ENCODE measurements at regions not wholly inside any gene's neighbourhood (a gene's known extent, or its start where the extent isn't known, plus 50 kb on each side); places are given as distances from the start of the nearest gene placed in this dataset.
"Not testable (repeated sequence)": the region's sequence is repeated elsewhere in the genome, so short reads cannot be mapped to it uniquely, and the experiment has no call there.

DNA sequence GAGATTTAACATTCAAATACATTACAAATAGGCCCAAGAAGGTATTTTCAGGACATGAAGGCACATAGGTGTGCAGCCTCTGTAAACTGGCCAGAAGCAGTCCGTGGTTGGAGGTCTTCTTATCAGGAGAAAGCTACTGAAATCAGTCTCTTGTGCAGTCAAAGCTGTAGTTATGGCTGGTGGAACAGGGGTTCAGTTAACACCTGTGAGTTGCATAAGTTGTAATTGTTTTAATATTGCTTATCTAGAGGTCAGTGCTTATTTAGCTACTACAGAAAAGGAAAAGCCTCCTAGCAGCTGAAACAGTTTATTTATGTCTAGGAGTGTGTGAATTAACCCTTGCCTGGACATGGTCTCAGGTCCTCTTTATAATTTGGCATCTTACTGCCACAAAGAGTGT, 377.6 kb upstream of the MDGA2 start:
- Mint-ChIP-seq H3K27me3 (no peaks in the 10 kb centered on the region), H3K27ac (no peak overlapping the region), H3K4me1 (ENCODE audit: low read depth in 2 of 2) (no peaks in the 10 kb centered on the region), H3K4me3 (no peak overlapping the region), H3K36me3 (ENCODE audit: insufficient read depth) (no peaks in the 10 kb centered on the region), H3K9me3 (peaks cover 11% of the 10 kb centered on the region in 2 donors)
- DNase-seq (no peak), ATAC-seq (replicated peaks) (no peak)

DNA sequence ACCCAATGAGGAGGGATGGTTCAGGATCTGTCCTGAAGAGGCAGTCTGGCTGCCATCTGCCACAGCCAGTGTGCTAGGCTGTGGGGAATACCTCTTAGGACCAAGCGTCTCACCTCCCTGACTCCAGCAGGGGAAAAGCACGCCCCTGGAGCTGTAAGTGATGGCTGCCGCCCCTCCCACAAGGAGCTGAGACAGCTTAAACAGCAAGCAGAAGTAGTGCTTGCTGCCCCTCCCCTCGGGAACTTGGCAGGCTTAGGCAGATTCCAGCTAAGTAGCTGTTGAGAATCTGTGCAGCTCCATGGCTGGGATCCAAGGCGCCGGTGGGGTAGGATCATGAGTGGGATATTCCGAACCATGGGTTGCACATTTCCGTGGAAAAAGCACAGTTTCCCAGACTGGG, 360.4 kb upstream of the MDGA2 start:
- H3K9me3 Mint-ChIP-seq, result peaks cover 19 to 39% of the 10 kb centered on the region in 2 donors
- no peak for ATAC-seq (replicated peaks)
- no peak overlapping the region for H3K4me3 Mint-ChIP-seq
- no peaks in the 10 kb centered on the region for H3K4me1 Mint-ChIP-seq (ENCODE audit: low read depth in 2 of 2)
- H3K27me3 Mint-ChIP-seq, result no peaks in the 10 kb centered on the region
- H3K27ac Mint-ChIP-seq, result no peak overlapping the region
- no peak for DNase-seq
- no peaks in the 10 kb centered on the region for H3K36me3 Mint-ChIP-seq (ENCODE audit: insufficient read depth)

DNA sequence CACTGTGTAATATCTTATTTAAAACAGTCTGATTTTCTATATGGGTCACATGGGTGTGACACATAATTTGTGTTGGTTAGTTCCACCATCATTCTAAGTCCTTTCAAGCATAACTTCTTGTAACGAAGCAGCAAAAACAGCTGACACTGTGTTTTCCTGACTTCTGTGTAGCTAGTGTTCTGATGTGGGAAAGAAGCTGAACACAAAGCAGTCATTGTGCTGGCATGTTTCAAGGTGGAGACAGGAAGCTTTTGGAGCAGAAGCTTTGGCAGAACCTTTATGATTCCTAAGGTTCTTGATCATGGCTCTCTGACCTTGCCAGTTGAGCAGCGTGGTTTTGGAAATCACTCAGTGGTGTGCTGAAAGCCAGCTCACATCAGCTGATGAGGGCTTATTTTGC, 351.7 kb upstream of the MDGA2 start:
- H3K9me3 Mint-ChIP-seq, result peaks cover 1 to 11% of the 10 kb centered on the region in 2 donors
- H3K4me1 Mint-ChIP-seq (ENCODE audit: low read depth in 2 of 2), result no peaks in the 10 kb centered on the region
- ATAC-seq (replicated peaks), result no peak
- no peaks in the 10 kb centered on the region for H3K27me3 Mint-ChIP-seq
- no peaks in the 10 kb centered on the region for H3K36me3 Mint-ChIP-seq (ENCODE audit: insufficient read depth)
- H3K4me3 Mint-ChIP-seq, result no peak overlapping the region
- H3K27ac Mint-ChIP-seq, result no peak overlapping the region
- no peak for DNase-seq

DNA sequence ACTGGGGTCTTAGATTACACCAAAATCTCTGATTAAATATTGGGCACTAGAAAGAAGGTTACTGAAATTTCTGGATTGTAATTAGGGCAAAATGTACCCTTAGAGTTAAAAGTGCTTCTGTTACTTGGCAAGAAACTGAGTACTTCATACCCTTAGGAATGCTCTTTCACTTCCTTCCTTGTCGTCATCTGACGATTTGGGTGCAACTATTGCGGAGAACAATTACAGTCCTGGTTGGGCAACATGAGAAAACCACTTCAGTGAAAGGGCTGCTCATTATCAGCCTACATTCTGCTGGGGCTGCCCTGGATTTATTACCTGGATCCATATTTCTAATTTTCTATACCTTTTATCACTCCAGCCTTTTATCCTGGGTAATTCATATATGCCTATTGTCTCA, 348.5 kb upstream of the MDGA2 start:
- ATAC-seq (replicated peaks) (no peak), DNase-seq (no peak)
- Mint-ChIP-seq H3K4me1 (ENCODE audit: low read depth in 2 of 2) (no peaks in the 10 kb centered on the region), H3K27me3 (no peaks in the 10 kb centered on the region), H3K4me3 (no peak overlapping the region), H3K9me3 (peaks cover 1 to 6% of the 10 kb centered on the region in 2 donors), H3K27ac (no peak overlapping the region), H3K36me3 (ENCODE audit: insufficient read depth) (no peaks in the 10 kb centered on the region)

DNA sequence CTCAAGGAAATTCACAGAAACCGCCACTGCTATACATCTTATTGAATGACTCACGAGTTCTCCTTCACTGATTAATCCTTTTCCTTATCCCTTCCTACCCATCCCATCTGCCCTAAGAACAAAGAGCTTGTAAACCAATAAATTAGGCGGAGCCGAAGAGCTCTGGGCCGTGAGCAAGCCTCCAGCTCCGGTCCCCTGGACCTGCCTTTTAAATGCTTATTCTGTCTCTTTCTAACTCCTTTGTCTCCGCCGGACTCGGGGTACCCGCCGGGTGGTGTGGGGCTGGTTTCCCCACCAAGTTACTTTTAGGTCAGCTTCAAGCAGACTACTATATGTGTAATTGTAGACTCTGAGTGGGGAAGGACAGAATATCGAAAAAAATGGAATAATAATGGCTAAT, 336.1 kb upstream of the MDGA2 start:
- H3K27ac Mint-ChIP-seq; H3K27me3 Mint-ChIP-seq; H3K4me3 Mint-ChIP-seq; DNase-seq; ATAC-seq (replicated peaks); H3K36me3 Mint-ChIP-seq (ENCODE audit: insufficient read depth); H3K4me1 Mint-ChIP-seq (ENCODE audit: low read depth in 2 of 2): not testable (repeated sequence)
- H3K9me3 Mint-ChIP-seq, result peaks cover 14 to 15% of the 10 kb centered on the region in 2 donors

DNA sequence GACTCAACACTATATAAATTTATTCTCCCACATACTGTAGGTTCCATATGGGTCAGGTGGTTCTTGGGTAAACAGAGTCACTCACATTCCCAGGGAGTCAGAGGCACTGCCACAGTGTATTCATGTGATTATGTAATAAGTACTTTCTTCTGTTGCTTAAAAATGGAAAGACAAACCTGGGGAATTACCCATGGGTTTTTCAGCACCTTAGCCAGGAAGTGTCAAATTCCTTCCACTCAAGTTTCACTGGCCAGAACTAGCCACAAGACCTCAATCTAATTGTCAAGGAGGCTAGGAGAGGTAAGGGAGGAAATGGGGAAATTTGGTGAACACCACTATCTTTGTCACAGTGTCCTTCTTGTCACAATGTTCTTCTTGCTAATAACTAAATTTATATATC, 333.2 kb upstream of the MDGA2 start:
- no peak overlapping the region for H3K4me3 Mint-ChIP-seq
- peaks cover 14 to 16% of the 10 kb centered on the region in 2 donors for H3K9me3 Mint-ChIP-seq
- H3K27ac Mint-ChIP-seq, result no peak overlapping the region
- no peaks in the 10 kb centered on the region for H3K36me3 Mint-ChIP-seq (ENCODE audit: insufficient read depth)
- no peaks in the 10 kb centered on the region for H3K4me1 Mint-ChIP-seq (ENCODE audit: low read depth in 2 of 2)
- ATAC-seq (replicated peaks) (no peak), DNase-seq (no peak)
- no peaks in the 10 kb centered on the region for H3K27me3 Mint-ChIP-seq

DNA sequence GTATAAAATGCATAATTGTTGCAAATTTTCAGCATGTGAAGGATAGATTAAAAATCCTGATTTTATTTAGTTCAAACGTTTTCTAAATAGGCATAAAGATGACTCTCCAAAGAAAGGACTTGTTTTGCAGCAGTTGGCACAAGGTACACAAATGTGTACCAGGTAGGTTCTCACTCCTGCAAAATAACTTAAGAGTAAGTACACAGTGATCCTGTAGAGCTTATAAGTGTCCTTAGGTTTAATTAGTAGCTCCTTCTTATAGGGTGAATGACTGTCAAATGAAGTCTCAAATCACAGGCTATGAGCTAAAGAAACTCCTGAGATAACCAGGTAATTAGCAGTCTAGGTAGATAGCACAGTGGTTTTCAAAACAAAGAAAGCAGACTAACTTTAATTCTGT, 330.6 kb upstream of the MDGA2 start:
- ATAC-seq (replicated peaks) (no peak), DNase-seq (no peak)
- Mint-ChIP-seq H3K9me3 (peaks cover 8 to 14% of the 10 kb centered on the region in 2 donors), H3K27me3 (no peaks in the 10 kb centered on the region), H3K4me1 (ENCODE audit: low read depth in 2 of 2) (no peaks in the 10 kb centered on the region), H3K4me3 (no peak overlapping the region), H3K27ac (no peak overlapping the region), H3K36me3 (ENCODE audit: insufficient read depth) (no peaks in the 10 kb centered on the region)

DNA sequence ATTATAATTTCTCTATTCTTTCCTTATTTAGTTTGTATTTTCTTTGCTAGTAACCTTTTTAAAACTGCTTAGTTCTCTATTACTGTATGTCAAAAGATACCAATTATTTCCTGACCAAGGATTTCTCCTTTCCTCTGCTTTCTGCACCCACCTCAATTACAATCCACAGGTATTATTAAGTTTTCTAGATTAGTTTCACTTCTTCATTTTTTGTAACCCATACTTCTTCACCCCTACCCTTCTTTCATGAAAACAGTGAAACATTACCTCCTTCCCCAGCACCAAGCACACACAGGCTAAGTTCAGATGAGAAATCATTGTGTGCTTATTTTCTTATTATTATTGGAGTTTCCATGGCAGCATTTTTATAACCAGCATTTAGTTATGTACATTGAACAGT, 318.5 kb upstream of the MDGA2 start:
- no peak for DNase-seq
- Mint-ChIP-seq H3K4me1 (ENCODE audit: low read depth in 2 of 2) (no peaks in the 10 kb centered on the region), H3K9me3 (peaks cover 9 to 18% of the 10 kb centered on the region in 2 donors), H3K27ac (no peak overlapping the region), H3K36me3 (ENCODE audit: insufficient read depth) (no peaks in the 10 kb centered on the region), H3K27me3 (no peaks in the 10 kb centered on the region), H3K4me3 (no peak overlapping the region)
- no peak for ATAC-seq (replicated peaks)

DNA sequence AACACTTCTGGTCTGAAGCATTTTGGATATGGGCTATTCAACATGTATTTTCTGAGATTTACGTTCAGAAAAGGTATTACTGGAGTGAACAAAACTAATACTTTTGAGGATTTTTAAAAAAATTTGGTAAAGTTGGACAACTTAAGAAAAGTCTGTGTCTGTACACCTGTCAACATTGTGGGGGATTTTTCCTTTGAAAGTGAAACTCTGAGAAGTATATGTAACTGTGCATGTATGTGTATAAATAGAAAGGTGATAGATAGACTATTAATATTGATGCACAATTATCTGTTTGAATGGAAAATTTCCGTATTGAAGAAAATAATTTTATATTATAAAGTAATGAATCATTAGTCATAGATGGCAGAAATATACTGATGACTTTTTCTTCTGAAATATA, 312.8 kb upstream of the MDGA2 start:
- Mint-ChIP-seq H3K4me3 (no peak overlapping the region), H3K27me3 (no peaks in the 10 kb centered on the region), H3K4me1 (ENCODE audit: low read depth in 2 of 2) (no peaks in the 10 kb centered on the region)

DNA sequence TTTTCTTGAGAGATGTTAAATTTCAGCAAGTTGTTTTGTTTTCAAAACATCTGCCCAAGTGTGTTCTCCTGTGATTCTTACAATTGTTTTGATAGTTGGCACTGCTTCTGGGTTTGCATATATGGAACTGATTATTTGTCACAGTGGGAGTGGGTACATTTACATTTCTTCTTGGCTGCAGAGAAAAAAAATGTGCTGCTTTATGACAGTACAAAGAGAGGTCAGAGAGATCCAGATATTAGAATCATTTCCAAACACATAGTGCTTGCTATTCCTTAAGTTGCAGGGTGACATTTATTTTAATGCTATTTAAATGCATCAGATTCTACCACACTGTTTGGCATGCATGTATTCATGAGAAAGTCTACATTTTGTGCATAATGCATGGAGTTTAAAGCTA, 303.5 kb upstream of the MDGA2 start:
- ATAC-seq (replicated peaks) (no peak), DNase-seq (no peak)
- no peaks in the 10 kb centered on the region for H3K27me3 Mint-ChIP-seq
- peaks cover 0 to 11% of the 10 kb centered on the region in 2 donors for H3K9me3 Mint-ChIP-seq
- H3K4me3 Mint-ChIP-seq, result no peak overlapping the region
- H3K36me3 Mint-ChIP-seq (ENCODE audit: insufficient read depth), result no peaks in the 10 kb centered on the region
- H3K27ac Mint-ChIP-seq, result no peak overlapping the region
- H3K4me1 Mint-ChIP-seq (ENCODE audit: low read depth in 2 of 2), result no peaks in the 10 kb centered on the region

More for the DNA sequence above, 312.8 kb upstream of the MDGA2 start:
- Mint-ChIP-seq H3K27ac (no peak overlapping the region), H3K9me3 (peaks cover 0 to 2% of the 10 kb centered on the region in 2 donors), H3K36me3 (ENCODE audit: insufficient read depth) (no peaks in the 10 kb centered on the region)
- ATAC-seq (replicated peaks) (no peak), DNase-seq (no peak)

DNA sequence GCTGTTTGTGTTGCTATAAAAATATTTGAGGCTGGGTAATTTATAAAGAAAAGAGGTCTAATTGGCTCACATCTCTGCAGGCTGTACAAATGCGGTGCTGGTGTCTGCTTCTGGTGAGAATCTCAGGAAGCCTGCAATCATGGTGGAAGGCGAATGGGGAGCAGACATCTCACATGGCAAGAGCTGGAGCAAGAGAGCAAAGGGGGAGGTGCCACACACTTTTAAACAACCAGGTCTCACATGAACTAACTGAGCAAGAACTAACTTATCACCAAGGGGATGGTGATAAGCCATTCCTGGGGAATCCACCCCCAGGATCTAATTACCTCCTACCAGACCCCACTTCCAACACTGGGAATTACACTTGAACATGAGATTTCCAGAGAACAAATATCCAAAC, 300.7 kb upstream of the MDGA2 start:
- Mint-ChIP-seq H3K27me3 (no peaks in the 10 kb centered on the region), H3K9me3 (peaks cover 11 to 20% of the 10 kb centered on the region in 2 donors), H3K27ac (no peak overlapping the region), H3K36me3 (ENCODE audit: insufficient read depth) (no peaks in the 10 kb centered on the region), H3K4me1 (ENCODE audit: low read depth in 2 of 2) (no peaks in the 10 kb centered on the region), H3K4me3 (no peak overlapping the region)
- no peak for ATAC-seq (replicated peaks)
- no peak for DNase-seq

DNA sequence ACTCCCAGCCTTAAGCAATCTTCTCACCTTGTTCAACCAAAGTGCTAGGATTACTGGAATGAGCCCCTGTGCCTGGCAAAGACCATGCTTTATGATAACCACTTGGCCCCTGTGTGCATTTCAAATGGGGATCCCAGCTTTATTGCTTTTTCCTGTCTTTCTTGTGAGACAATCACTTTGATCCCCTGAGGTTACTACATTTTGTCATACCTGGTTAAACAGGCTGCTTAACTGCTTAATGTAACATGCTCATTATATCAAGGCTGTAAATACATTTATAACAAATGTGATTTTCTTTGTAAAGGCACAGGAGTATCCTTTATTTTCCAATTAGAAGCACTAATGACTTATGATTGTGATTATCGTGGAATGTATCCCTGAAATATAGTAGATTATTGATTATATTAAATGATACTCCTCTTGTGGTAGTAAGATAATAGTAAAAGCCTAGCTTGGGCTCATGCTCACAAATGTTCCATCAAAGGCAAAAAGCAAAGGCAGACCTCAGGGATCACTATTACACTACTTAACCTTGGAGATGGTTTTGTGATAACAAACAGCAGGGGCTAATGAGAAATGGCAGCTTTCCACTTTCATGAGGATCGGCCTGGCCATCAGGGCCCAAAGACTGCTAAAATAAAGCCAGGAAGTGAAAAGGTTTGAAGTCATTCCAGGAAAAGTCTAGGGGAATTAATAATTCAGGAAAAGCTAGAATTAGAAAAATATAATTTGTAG, 290.8 kb upstream of the MDGA2 start:
- Mint-ChIP-seq H3K9me3 (peaks cover 10 to 28% of the 10 kb centered on the region in 2 donors), H3K27me3 (no peaks in the 10 kb centered on the region), H3K36me3 (ENCODE audit: insufficient read depth) (no peaks in the 10 kb centered on the region), H3K4me3 (no peak overlapping the region), H3K4me1 (ENCODE audit: low read depth in 2 of 2) (no peaks in the 10 kb centered on the region), H3K27ac (no peak overlapping the region)
- DNase-seq (no peak), ATAC-seq (replicated peaks) (no peak)

DNA sequence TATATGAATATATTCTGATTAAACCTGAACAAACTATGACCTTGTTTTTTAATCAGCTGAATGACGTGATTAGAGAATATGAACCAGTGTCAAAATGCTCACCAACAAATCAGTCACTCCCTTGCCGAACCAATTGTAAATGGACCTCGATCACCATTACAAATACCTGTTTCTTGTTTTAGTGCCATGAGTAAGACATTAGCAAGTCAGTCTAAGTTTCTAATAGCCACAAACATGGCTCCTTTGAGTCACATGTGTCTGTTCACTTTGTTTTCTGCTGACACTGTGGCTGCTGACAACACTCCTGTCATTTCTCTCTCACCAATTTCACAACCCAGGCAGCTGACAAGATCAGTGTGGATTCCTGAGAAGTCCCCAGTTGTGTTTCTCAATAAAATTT, 286.2 kb upstream of the MDGA2 start:
- ATAC-seq (replicated peaks), result no peak
- no peak for DNase-seq
- no peak overlapping the region for H3K27ac Mint-ChIP-seq
- H3K4me3 Mint-ChIP-seq, result no peak overlapping the region
- no peaks in the 10 kb centered on the region for H3K4me1 Mint-ChIP-seq (ENCODE audit: low read depth in 2 of 2)
- H3K36me3 Mint-ChIP-seq (ENCODE audit: insufficient read depth), result no peaks in the 10 kb centered on the region
- H3K27me3 Mint-ChIP-seq, result no peaks in the 10 kb centered on the region
- H3K9me3 Mint-ChIP-seq, result peaks cover 5 to 8% of the 10 kb centered on the region in 2 donors

DNA sequence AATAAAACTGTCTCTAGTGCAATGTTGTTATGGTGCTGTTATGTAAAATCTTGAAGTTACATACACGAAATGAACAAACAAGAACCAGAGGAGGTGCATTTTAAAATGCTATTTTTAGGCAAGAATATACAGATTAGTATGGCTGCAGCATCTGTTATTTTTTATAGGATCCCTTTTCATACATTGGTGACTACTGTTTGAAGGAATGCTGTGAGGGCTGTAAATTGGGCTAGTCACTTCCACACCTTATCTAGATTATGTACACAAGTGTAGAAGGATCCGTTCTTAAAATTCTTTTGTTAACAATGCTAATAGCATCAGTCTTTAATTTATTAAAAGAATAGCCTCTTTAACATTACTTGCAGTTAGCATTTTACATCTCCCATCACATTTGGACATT, 284.3 kb upstream of the MDGA2 start:
- Mint-ChIP-seq H3K4me1 (ENCODE audit: low read depth in 2 of 2) (no peaks in the 10 kb centered on the region), H3K36me3 (ENCODE audit: insufficient read depth) (no peaks in the 10 kb centered on the region), H3K27me3 (no peaks in the 10 kb centered on the region), H3K4me3 (no peak overlapping the region), H3K9me3 (peaks cover 5 to 8% of the 10 kb centered on the region in 2 donors), H3K27ac (no peak overlapping the region)
- ATAC-seq (replicated peaks) (no peak), DNase-seq (no peak)
